ENCODE measurements at regions not wholly inside any gene's neighbourhood (a gene's known extent, or its start where the extent isn't known, plus 50 kb on each side); places are given as distances from the start of the nearest gene placed in this dataset.

- CTCF ChIA-PET: no interaction called here
- no peak for ATAC-seq
Measured at GRCh38 chr2:138390316-138390945, 111.1 kb upstream of the SPOPL start.

GRCh38 chr2:138391946-138392345 lies 109.6 kb upstream of the SPOPL start:
- no peaks in the 10 kb centered on the region for H3K36me3 Mint-ChIP-seq (ENCODE audit: low read depth)
- no peak overlapping the region for H3K27ac Mint-ChIP-seq
- CTCF ChIA-PET: no interaction called here
- no peak overlapping the region for H3K4me3 Mint-ChIP-seq
- H3K27me3 Mint-ChIP-seq: peaks cover 1% of the 10 kb centered on the region
- POLR2A ChIA-PET: no interaction called here
- intact Hi-C loops (cut with micrococcal nuclease): no loop called here
- no peak for DNase-seq
- H3K4me1 Mint-ChIP-seq (ENCODE audit: low read depth): no peaks in the 10 kb centered on the region
- TF ChIP-seq CTCF (IDR thresholded peaks at IDR 0.05): no peak
- no peak for ATAC-seq
- H3K9me3 Mint-ChIP-seq: no peaks in the 10 kb centered on the region

More at GRCh38 chr2:138390316-138390945, 111.1 kb upstream of the SPOPL start:
- H3K4me1 Mint-ChIP-seq (ENCODE audit: low read depth): no peaks in the 10 kb centered on the region
- no peaks in the 10 kb centered on the region for H3K9me3 Mint-ChIP-seq
- POLR2A ChIA-PET: no interaction called here
- intact Hi-C loops (cut with micrococcal nuclease): no loop called here
- no peaks in the 10 kb centered on the region for H3K36me3 Mint-ChIP-seq (ENCODE audit: low read depth)
- no peak for DNase-seq
- no peak overlapping the region for H3K4me3 Mint-ChIP-seq
- peaks cover 1% of the 10 kb centered on the region for H3K27me3 Mint-ChIP-seq
- no peak overlapping the region for H3K27ac Mint-ChIP-seq
- TF ChIP-seq CTCF (IDR thresholded peaks at IDR 0.05): no peak

GRCh38 chr2:138395565-138396306 lies 105.8 kb upstream of the SPOPL start:
- H3K4me1 Mint-ChIP-seq (ENCODE audit: low read depth): no peaks in the 10 kb centered on the region
- intact Hi-C loops (cut with micrococcal nuclease): no loop called here
- H3K27me3 Mint-ChIP-seq: peaks cover 1% of the 10 kb centered on the region
- DNase-seq (no peak), ATAC-seq (no peak)
- no peak overlapping the region for H3K27ac Mint-ChIP-seq
- peaks cover 1% of the 10 kb centered on the region for H3K9me3 Mint-ChIP-seq
- ChIA-PET CTCF (no interaction called here), POLR2A (no interaction called here)
- no peaks in the 10 kb centered on the region for H3K36me3 Mint-ChIP-seq (ENCODE audit: low read depth)
- no peak for TF ChIP-seq CTCF (IDR thresholded peaks at IDR 0.05)
- no peak overlapping the region for H3K4me3 Mint-ChIP-seq

GRCh38 chr2:138396843-138397242 lies 104.7 kb upstream of the SPOPL start:
- Mint-ChIP-seq H3K27ac (no peak overlapping the region), H3K4me3 (no peak overlapping the region), H3K4me1 (ENCODE audit: low read depth) (no peaks in the 10 kb centered on the region), H3K9me3 (peaks cover 7% of the 10 kb centered on the region), H3K27me3 (no peaks in the 10 kb centered on the region), H3K36me3 (ENCODE audit: low read depth) (no peaks in the 10 kb centered on the region)
- DNase-seq: no peak
- ChIA-PET POLR2A (no interaction called here), CTCF (no interaction called here)
- TF ChIP-seq CTCF (IDR thresholded peaks at IDR 0.05): no peak
- intact Hi-C loops (cut with micrococcal nuclease): no loop called here
- no peak for ATAC-seq

- H3K4me1 Mint-ChIP-seq (ENCODE audit: low read depth): no peaks in the 10 kb centered on the region
- intact Hi-C loops (cut with micrococcal nuclease): no loop called here
- ChIA-PET POLR2A (no interaction called here), CTCF (no interaction called here)
- no peaks in the 10 kb centered on the region for H3K36me3 Mint-ChIP-seq (ENCODE audit: low read depth)
- no peak overlapping the region for H3K4me3 Mint-ChIP-seq
- DNase-seq (no peak), ATAC-seq (no peak)
- H3K27ac Mint-ChIP-seq: no peak overlapping the region
- H3K27me3 Mint-ChIP-seq: no peaks in the 10 kb centered on the region
- peaks cover 9% of the 10 kb centered on the region for H3K9me3 Mint-ChIP-seq
- TF ChIP-seq CTCF (IDR thresholded peaks at IDR 0.05): no peak
Measured at GRCh38 chr2:138403431-138403927, 98.1 kb upstream of the SPOPL start.
